ENCODE measurements at regions not wholly inside any gene's neighbourhood (a gene's known extent, or its start where the extent isn't known, plus 50 kb on each side); places are given as distances from the start of the nearest gene placed in this dataset.

GRCh38 chr5:129163810-129164378 lies 69.3 kb downstream of the ISOC1 start:
- POLR2A ChIA-PET = no interaction called here
- CTCF ChIA-PET = no interaction called here
- no peak for DNase-seq
- no peak overlapping the region for H3K4me3 Mint-ChIP-seq
- H3K27ac Mint-ChIP-seq = no peak overlapping the region
- H3K4me1 Mint-ChIP-seq (ENCODE audit: low read depth) = no peaks in the 10 kb centered on the region
- ATAC-seq = no peak
- no peaks in the 10 kb centered on the region for H3K9me3 Mint-ChIP-seq (ENCODE audit: insufficient read depth)
- H3K36me3 Mint-ChIP-seq (ENCODE audit: low read depth) = no peaks in the 10 kb centered on the region
- H3K27me3 Mint-ChIP-seq (ENCODE audit: low read depth) = no peaks in the 10 kb centered on the region

- H3K4me1 Mint-ChIP-seq (ENCODE audit: low read depth) = no peaks in the 10 kb centered on the region
- H3K36me3 Mint-ChIP-seq (ENCODE audit: low read depth) = no peaks in the 10 kb centered on the region
- no peak for DNase-seq
- ChIA-PET POLR2A (interaction anchor here (0.6 kb wide), 1 partner anchor 19 kb away, joined by 3 read pairs; no protein-coding TSS in a partner anchor), CTCF (no interaction called here)
- no peaks in the 10 kb centered on the region for H3K9me3 Mint-ChIP-seq (ENCODE audit: insufficient read depth)
- no peaks in the 10 kb centered on the region for H3K27me3 Mint-ChIP-seq (ENCODE audit: low read depth)
- H3K27ac Mint-ChIP-seq = no peak overlapping the region
- no peak for ATAC-seq
- no peak overlapping the region for H3K4me3 Mint-ChIP-seq
These were observed 75.5 kb downstream of the ISOC1 start for GRCh38 chr5:129170050-129170449.

GRCh38 chr5:129171194-129171944 lies 76.8 kb downstream of the ISOC1 start:
- ChIA-PET CTCF (no interaction called here), POLR2A (no interaction called here)
- ATAC-seq (no peak), DNase-seq (no peak)
- Mint-ChIP-seq H3K9me3 (ENCODE audit: insufficient read depth) (no peaks in the 10 kb centered on the region), H3K36me3 (ENCODE audit: low read depth) (no peaks in the 10 kb centered on the region), H3K4me3 (no peak overlapping the region), H3K4me1 (ENCODE audit: low read depth) (no peaks in the 10 kb centered on the region), H3K27ac (no peak overlapping the region), H3K27me3 (ENCODE audit: low read depth) (no peaks in the 10 kb centered on the region)

- no peak overlapping the region for H3K27ac Mint-ChIP-seq
- CTCF ChIA-PET = no interaction called here
- H3K36me3 Mint-ChIP-seq (ENCODE audit: low read depth) = no peaks in the 10 kb centered on the region
- POLR2A ChIA-PET = no interaction called here
- DNase-seq = no peak
- H3K27me3 Mint-ChIP-seq (ENCODE audit: low read depth) = no peaks in the 10 kb centered on the region
- no peaks in the 10 kb centered on the region for H3K4me1 Mint-ChIP-seq (ENCODE audit: low read depth)
- no peak overlapping the region for H3K4me3 Mint-ChIP-seq
- no peaks in the 10 kb centered on the region for H3K9me3 Mint-ChIP-seq (ENCODE audit: insufficient read depth)
- no peak for ATAC-seq
These were observed 78.0 kb downstream of the ISOC1 start for GRCh38 chr5:129172580-129172979.

- H3K27me3 Mint-ChIP-seq (ENCODE audit: low read depth) = no peaks in the 10 kb centered on the region
These were observed 79.2 kb downstream of the ISOC1 start for GRCh38 chr5:129173771-129174170.

GRCh38 chr5:129174480-129174879 lies 79.9 kb downstream of the ISOC1 start:
- ATAC-seq (no peak), DNase-seq (no peak)
- Mint-ChIP-seq H3K4me1 (ENCODE audit: low read depth) (no peaks in the 10 kb centered on the region), H3K27me3 (ENCODE audit: low read depth) (no peaks in the 10 kb centered on the region), H3K27ac (no peak overlapping the region), H3K4me3 (no peak overlapping the region), H3K36me3 (ENCODE audit: low read depth) (no peaks in the 10 kb centered on the region), H3K9me3 (ENCODE audit: insufficient read depth) (no peaks in the 10 kb centered on the region)
- ChIA-PET POLR2A (no interaction called here), CTCF (no interaction called here)

More at GRCh38 chr5:129173771-129174170, 79.2 kb downstream of the ISOC1 start:
- no peak for ATAC-seq
- no peak overlapping the region for H3K4me3 Mint-ChIP-seq
- no peaks in the 10 kb centered on the region for H3K36me3 Mint-ChIP-seq (ENCODE audit: low read depth)
- DNase-seq = no peak
- no peak overlapping the region for H3K27ac Mint-ChIP-seq
- no peaks in the 10 kb centered on the region for H3K4me1 Mint-ChIP-seq (ENCODE audit: low read depth)
- ChIA-PET POLR2A (no interaction called here), CTCF (no interaction called here)
- H3K9me3 Mint-ChIP-seq (ENCODE audit: insufficient read depth) = no peaks in the 10 kb centered on the region

- no peak overlapping the region for H3K4me3 Mint-ChIP-seq
- ChIA-PET CTCF (no interaction called here), POLR2A (no interaction called here)
- H3K4me1 Mint-ChIP-seq (ENCODE audit: low read depth) = no peaks in the 10 kb centered on the region
- H3K9me3 Mint-ChIP-seq (ENCODE audit: insufficient read depth) = no peaks in the 10 kb centered on the region
- DNase-seq = no peak
- ATAC-seq = no peak
- no peak overlapping the region for H3K27ac Mint-ChIP-seq
- no peaks in the 10 kb centered on the region for H3K36me3 Mint-ChIP-seq (ENCODE audit: low read depth)
- H3K27me3 Mint-ChIP-seq (ENCODE audit: low read depth) = no peaks in the 10 kb centered on the region
These were observed 82.9 kb downstream of the ISOC1 start for GRCh38 chr5:129177451-129177850.

- Mint-ChIP-seq H3K9me3 (ENCODE audit: insufficient read depth) (no peaks in the 10 kb centered on the region), H3K4me1 (ENCODE audit: low read depth) (no peaks in the 10 kb centered on the region), H3K4me3 (no peak overlapping the region), H3K36me3 (ENCODE audit: low read depth) (no peaks in the 10 kb centered on the region), H3K27me3 (ENCODE audit: low read depth) (no peaks in the 10 kb centered on the region), H3K27ac (no peak overlapping the region)
- ChIA-PET CTCF (no interaction called here), POLR2A (no interaction called here)
- ATAC-seq (no peak), DNase-seq (no peak)
These were observed 104.8 kb downstream of the ISOC1 start for GRCh38 chr5:129199308-129199707.

- ChIA-PET CTCF (no interaction called here), POLR2A (no interaction called here)
- H3K4me3 Mint-ChIP-seq = no peak overlapping the region
- H3K27me3 Mint-ChIP-seq (ENCODE audit: low read depth) = no peaks in the 10 kb centered on the region
- no peak overlapping the region for H3K27ac Mint-ChIP-seq
- H3K9me3 Mint-ChIP-seq (ENCODE audit: insufficient read depth) = peaks cover 4% of the 10 kb centered on the region
- no peaks in the 10 kb centered on the region for H3K36me3 Mint-ChIP-seq (ENCODE audit: low read depth)
- DNase-seq = no peak
- no peaks in the 10 kb centered on the region for H3K4me1 Mint-ChIP-seq (ENCODE audit: low read depth)
- ATAC-seq = no peak
These were observed 110.0 kb downstream of the ISOC1 start for GRCh38 chr5:129204525-129204924.

GRCh38 chr5:129216001-129216400 lies 121.5 kb downstream of the ISOC1 start:
- ChIA-PET CTCF (no interaction called here), POLR2A (no interaction called here)
- Mint-ChIP-seq H3K36me3 (ENCODE audit: low read depth) (no peaks in the 10 kb centered on the region), H3K4me3 (no peak overlapping the region), H3K4me1 (ENCODE audit: low read depth) (no peaks in the 10 kb centered on the region), H3K27ac (no peak overlapping the region), H3K27me3 (ENCODE audit: low read depth) (no peaks in the 10 kb centered on the region), H3K9me3 (ENCODE audit: insufficient read depth) (peaks cover 4% of the 10 kb centered on the region)
- no peak for DNase-seq
- ATAC-seq = no peak

- CTCF ChIA-PET = no interaction called here
- POLR2A ChIA-PET = no interaction called here
- no peak for ATAC-seq
- H3K27ac Mint-ChIP-seq = no peak overlapping the region
- DNase-seq = no peak
- no peak overlapping the region for H3K4me3 Mint-ChIP-seq
- no peaks in the 10 kb centered on the region for H3K36me3 Mint-ChIP-seq (ENCODE audit: low read depth)
- peaks cover 4% of the 10 kb centered on the region for H3K9me3 Mint-ChIP-seq (ENCODE audit: insufficient read depth)
- H3K4me1 Mint-ChIP-seq (ENCODE audit: low read depth) = no peaks in the 10 kb centered on the region
- H3K27me3 Mint-ChIP-seq (ENCODE audit: low read depth) = no peaks in the 10 kb centered on the region
These were observed 122.6 kb downstream of the ISOC1 start for GRCh38 chr5:129217179-129217578.

- DNase-seq = no peak
- Mint-ChIP-seq H3K36me3 (ENCODE audit: low read depth) (no peaks in the 10 kb centered on the region), H3K4me1 (ENCODE audit: low read depth) (no peaks in the 10 kb centered on the region), H3K4me3 (no peak overlapping the region), H3K9me3 (ENCODE audit: insufficient read depth) (no peaks in the 10 kb centered on the region), H3K27me3 (ENCODE audit: low read depth) (no peaks in the 10 kb centered on the region), H3K27ac (no peak overlapping the region)
- ChIA-PET POLR2A (no interaction called here), CTCF (no interaction called here)
- no peak for ATAC-seq
These were observed 128.6 kb downstream of the ISOC1 start for GRCh38 chr5:129223178-129223577.

GRCh38 chr5:129228577-129228976 lies 134.0 kb downstream of the ISOC1 start:
- Mint-ChIP-seq H3K27me3 (ENCODE audit: low read depth) (no peaks in the 10 kb centered on the region), H3K27ac (no peak overlapping the region), H3K4me3 (no peak overlapping the region), H3K36me3 (ENCODE audit: low read depth) (no peaks in the 10 kb centered on the region), H3K9me3 (ENCODE audit: insufficient read depth) (peaks cover 5% of the 10 kb centered on the region), H3K4me1 (ENCODE audit: low read depth) (no peaks in the 10 kb centered on the region)
- DNase-seq (no peak), ATAC-seq (no peak)
- ChIA-PET CTCF (no interaction called here), POLR2A (no interaction called here)
